ENCODE measurements at regions not wholly inside any gene's neighbourhood (a gene's known extent, or its start where the extent isn't known, plus 50 kb on each side); places are given as distances from the start of the nearest gene placed in this dataset.

- no peak overlapping the region for H3K27ac ChIP-seq
- intact Hi-C loops (cut with DNase I), result no loop called here
- H3K4me1 ChIP-seq, result no peaks in the 10 kb centered on the region
- no peak for ATAC-seq
- WGBS, 2 donors, result 82 to 85% methylated on average over 1 of the region's 1 CpG
- H3K27me3 ChIP-seq, result no peaks in the 10 kb centered on the region
- H3K9me3 ChIP-seq, result no peaks in the 10 kb centered on the region
- no peak for DNase-seq
- no peaks in the 10 kb centered on the region for H3K36me3 ChIP-seq
- FAIRE-seq, result no peak
- H3K4me3 ChIP-seq, result no peak overlapping the region
- no peak for TF ChIP-seq CTCF (IDR thresholded peaks at IDR 0.05)
These were observed 306.5 kb upstream of the SPTLC3 start for GRCh38 chr20:12702312-12702711.

- DNase-seq, result no peak
- no peak for FAIRE-seq
These were observed 293.4 kb upstream of the SPTLC3 start for GRCh38 chr20:12715371-12715770.

GRCh38 chr20:12715991-12716680 is 292.6 kb upstream of the SPTLC3 start:
- no peak for ATAC-seq
- WGBS, 2 donors, result 87 to 95% methylated on average over 3 of the region's 3 CpGs
- TF ChIP-seq CTCF (IDR thresholded peaks at IDR 0.05), result no peak

More at GRCh38 chr20:12715371-12715770, 293.4 kb upstream of the SPTLC3 start:
- intact Hi-C loops (cut with DNase I), result no loop called here
- Histone ChIP-seq H3K27ac (no peak overlapping the region), H3K36me3 (no peaks in the 10 kb centered on the region), H3K4me3 (no peak overlapping the region), H3K27me3 (no peaks in the 10 kb centered on the region), H3K4me1 (no peaks in the 10 kb centered on the region), H3K9me3 (no peaks in the 10 kb centered on the region)
- no peak for ATAC-seq
- no peak for TF ChIP-seq CTCF (IDR thresholded peaks at IDR 0.05)
- 68 to 73% methylated on average over 2 of the region's 2 CpGs for WGBS, 2 donors

GRCh38 chr20:12717061-12717460 is 291.7 kb upstream of the SPTLC3 start:
- H3K9me3 ChIP-seq, result no peaks in the 10 kb centered on the region
- DNase-seq, result no peak
- ATAC-seq, result no peak
- no peak for TF ChIP-seq CTCF (IDR thresholded peaks at IDR 0.05)
- H3K4me3 ChIP-seq, result no peak overlapping the region
- H3K36me3 ChIP-seq, result no peaks in the 10 kb centered on the region
- H3K4me1 ChIP-seq, result no peaks in the 10 kb centered on the region
- intact Hi-C loops (cut with DNase I), result no loop called here
- 33 to 36% methylated on average over 1 of the region's 1 CpG for WGBS, 2 donors
- H3K27ac ChIP-seq, result no peak overlapping the region
- H3K27me3 ChIP-seq, result no peaks in the 10 kb centered on the region
- FAIRE-seq, result no peak

More at GRCh38 chr20:12715991-12716680, 292.6 kb upstream of the SPTLC3 start:
- Histone ChIP-seq H3K9me3 (no peaks in the 10 kb centered on the region), H3K27me3 (no peaks in the 10 kb centered on the region), H3K36me3 (no peaks in the 10 kb centered on the region), H3K4me3 (no peak overlapping the region), H3K27ac (no peak overlapping the region), H3K4me1 (no peaks in the 10 kb centered on the region)
- DNase-seq, result no peak
- no peak for FAIRE-seq
- intact Hi-C loops (cut with DNase I), result no loop called here

- Histone ChIP-seq H3K4me1 (no peaks in the 10 kb centered on the region), H3K27ac (no peak overlapping the region), H3K4me3 (no peak overlapping the region), H3K36me3 (no peaks in the 10 kb centered on the region), H3K9me3 (no peaks in the 10 kb centered on the region), H3K27me3 (no peaks in the 10 kb centered on the region)
- FAIRE-seq, result no peak
- 68 to 70% methylated on average over 4 of the region's 4 CpGs for WGBS, 2 donors
- intact Hi-C loops (cut with DNase I), result no loop called here
- peak in 1 of 4 donors; percentile 22 for ATAC-seq
- no peak for DNase-seq
- no peak for TF ChIP-seq CTCF (IDR thresholded peaks at IDR 0.05)
These were observed 290.2 kb upstream of the SPTLC3 start for GRCh38 chr20:12718619-12719018.
